MCF 10A (cell line): ENCODE measurements at regions not wholly inside any gene's neighbourhood (a gene's known extent, or its start where the extent isn't known, plus 50 kb on each side); places are given as distances from the start of the nearest gene placed in this dataset.

Experiments used
- BruUV-seq: library from RNA; stranded (reverse); fragments of 400-500 nt; replicated peaks from 2 replicates; lab custom pipeline; 2021; lab: Mats Ljungman, UMichigan
- CTCF ChIA-PET: fragments of 300-600 bp; sonication (Branson Sonifier 250); formaldehyde crosslinking; extraction: SDS; loops from one replicate; lab custom pipeline; 2021; ENCODE audit warnings: antibody characterized with exemption, inconsistent platforms; lab: Yijun Ruan, JAX
- POLR2A ChIA-PET: fragments of 300-600, 350-650 bp; sonication (Branson Sonifier 250); formaldehyde crosslinking; extraction: SDS; loops from one replicate; lab custom pipeline; 2020; ENCODE audit warnings: antibody characterized with exemption, inconsistent platforms; lab: Yijun Ruan, JAX
- DNase-seq: peaks from one replicate; pipeline ENCODE4 v3.0.0-alpha.2; 2018; ENCODE audit not compliant: unreplicated experiment
- H3K27ac Mint-ChIP-seq: one replicate; pipeline ENCODE4 v1.8.0; 2022; ENCODE audit warnings: mild to moderate bottlenecking, low read depth, mixed read lengths; ENCODE audit not compliant: unreplicated experiment
- H3K27me3 Mint-ChIP-seq: one replicate; pipeline ENCODE4 v1.8.0; 2022; ENCODE audit warnings: mixed read lengths; ENCODE audit not compliant: insufficient read depth, unreplicated experiment
- H3K36me3 Mint-ChIP-seq: one replicate; pipeline ENCODE4 v1.8.0; 2022; ENCODE audit warnings: mild to moderate bottlenecking, moderate library complexity, mixed read lengths; ENCODE audit not compliant: insufficient read depth, unreplicated experiment
- H3K4me1 Mint-ChIP-seq: one replicate; pipeline ENCODE4 v1.8.0; 2022; ENCODE audit warnings: mixed read lengths; ENCODE audit not compliant: insufficient read depth, unreplicated experiment
- H3K4me3 Mint-ChIP-seq: one replicate; pipeline ENCODE4 v1.8.0; 2022; ENCODE audit warnings: mild to moderate bottlenecking, moderate library complexity, mixed read lengths; ENCODE audit not compliant: unreplicated experiment
- H3K9me3 Mint-ChIP-seq: one replicate; pipeline ENCODE4 v1.8.0; 2022; ENCODE audit warnings: mixed read lengths; ENCODE audit not compliant: unreplicated experiment
- intact Hi-C: fragments of 100-400 bp; cut with micrococcal nuclease; formaldehyde crosslinking; loops from 2 replicates; pipeline ENCODE4 v1.14.1; 2022
- TF ChIP-seq, protein P1 (sequence below): fragments of 200-600 bp; IDR thresholded peaks from one replicate; pipeline ENCODE4 v1.8.0; 2022; ENCODE audit warnings: antibody characterized with exemption, mild to moderate bottlenecking; ENCODE audit not compliant: unreplicated experiment

DNA sequence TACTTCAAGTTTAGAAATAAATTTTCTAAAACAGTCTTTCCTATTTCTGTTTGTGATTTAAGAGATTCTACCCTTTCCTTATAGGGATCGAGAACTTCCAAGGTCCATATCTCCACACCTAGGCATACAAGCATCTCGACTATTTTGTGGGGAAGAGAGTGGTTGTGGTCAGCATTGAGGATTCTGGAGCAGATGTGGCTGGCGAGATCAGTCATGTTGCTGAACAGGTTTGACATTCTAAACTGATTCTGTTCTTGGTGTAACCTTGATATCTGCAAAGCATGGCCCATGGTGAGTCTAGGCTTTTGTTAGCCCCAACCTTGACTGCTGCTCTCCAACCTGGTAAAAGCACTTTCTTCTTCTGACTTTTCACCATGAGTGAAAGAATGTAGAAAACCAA is 167.6 kb upstream of the POGK start:
- intact Hi-C loops: no loop called here
- no peaks in the 10 kb centered on the region for H3K27me3 Mint-ChIP-seq
- no peak for DNase-seq
- ChIA-PET CTCF (interaction anchor here (0.6 kb wide), 1 partner anchor 580 kb away, joined by 3 read pairs; no protein-coding TSS in a partner anchor), POLR2A (no interaction called here)
- no peak overlapping the region for H3K27ac Mint-ChIP-seq
- TF ChIP-seq, protein P1, sequence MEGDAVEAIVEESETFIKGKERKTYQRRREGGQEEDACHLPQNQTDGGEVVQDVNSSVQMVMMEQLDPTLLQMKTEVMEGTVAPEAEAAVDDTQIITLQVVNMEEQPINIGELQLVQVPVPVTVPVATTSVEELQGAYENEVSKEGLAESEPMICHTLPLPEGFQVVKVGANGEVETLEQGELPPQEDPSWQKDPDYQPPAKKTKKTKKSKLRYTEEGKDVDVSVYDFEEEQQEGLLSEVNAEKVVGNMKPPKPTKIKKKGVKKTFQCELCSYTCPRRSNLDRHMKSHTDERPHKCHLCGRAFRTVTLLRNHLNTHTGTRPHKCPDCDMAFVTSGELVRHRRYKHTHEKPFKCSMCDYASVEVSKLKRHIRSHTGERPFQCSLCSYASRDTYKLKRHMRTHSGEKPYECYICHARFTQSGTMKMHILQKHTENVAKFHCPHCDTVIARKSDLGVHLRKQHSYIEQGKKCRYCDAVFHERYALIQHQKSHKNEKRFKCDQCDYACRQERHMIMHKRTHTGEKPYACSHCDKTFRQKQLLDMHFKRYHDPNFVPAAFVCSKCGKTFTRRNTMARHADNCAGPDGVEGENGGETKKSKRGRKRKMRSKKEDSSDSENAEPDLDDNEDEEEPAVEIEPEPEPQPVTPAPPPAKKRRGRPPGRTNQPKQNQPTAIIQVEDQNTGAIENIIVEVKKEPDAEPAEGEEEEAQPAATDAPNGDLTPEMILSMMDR: no peak
- H3K4me1 Mint-ChIP-seq: no peaks in the 10 kb centered on the region
- no peak overlapping the region for H3K4me3 Mint-ChIP-seq
- no peaks in the 10 kb centered on the region for H3K36me3 Mint-ChIP-seq
- H3K9me3 Mint-ChIP-seq: peaks cover 8% of the 10 kb centered on the region
- BruUV-seq: no TSS peak

DNA sequence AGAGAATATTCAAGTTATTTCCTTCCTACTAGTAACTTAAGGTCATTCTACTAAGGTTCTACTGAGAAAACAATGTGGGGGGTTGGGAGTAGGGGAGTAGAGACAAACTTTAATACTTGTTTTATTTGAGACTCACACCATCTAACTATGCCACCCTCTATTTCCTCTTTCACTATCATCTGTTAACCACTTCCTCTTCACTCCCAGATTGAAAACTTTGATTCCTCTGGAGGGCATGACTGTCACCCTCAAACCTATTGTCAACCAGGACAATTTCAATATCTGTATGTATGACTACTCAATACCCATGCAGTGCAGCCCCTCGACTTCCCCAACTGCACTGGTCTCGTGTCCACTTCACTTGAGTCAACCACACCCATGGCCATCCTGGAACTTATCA is 165.6 kb upstream of the POGK start:
- no peaks in the 10 kb centered on the region for H3K27me3 Mint-ChIP-seq

DNA sequence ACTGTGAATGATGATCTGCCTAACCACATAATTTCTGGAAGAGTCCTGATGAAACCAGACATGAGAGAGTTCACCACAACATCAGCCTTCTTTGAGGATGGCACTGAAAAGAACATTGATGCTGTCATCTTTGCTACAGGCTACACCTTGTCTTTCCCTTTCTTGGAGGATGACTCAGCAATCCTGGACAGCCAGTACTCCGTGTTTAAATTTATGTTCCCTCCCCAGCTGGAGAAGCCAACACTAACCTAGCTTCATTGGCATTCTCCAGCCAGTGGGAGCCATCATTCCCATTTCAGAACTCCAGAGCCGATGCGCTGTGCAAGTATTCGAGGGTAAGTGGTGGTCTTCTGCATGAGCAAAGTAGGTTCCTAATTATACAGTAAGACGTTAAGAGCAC is 164.1 kb upstream of the POGK start:
- intact Hi-C loops: no loop called here
- H3K36me3 Mint-ChIP-seq: no peaks in the 10 kb centered on the region
- H3K9me3 Mint-ChIP-seq: peaks cover 8% of the 10 kb centered on the region
- TF ChIP-seq, protein P1: no peak
- no peak overlapping the region for H3K4me3 Mint-ChIP-seq
- H3K27me3 Mint-ChIP-seq: no peaks in the 10 kb centered on the region
- DNase-seq: peak; percentile 35
- no TSS peak for BruUV-seq
- H3K27ac Mint-ChIP-seq: no peak overlapping the region
- H3K4me1 Mint-ChIP-seq: no peaks in the 10 kb centered on the region
- POLR2A ChIA-PET: interaction anchor here (1.8 kb wide), 1 partner anchor 164 kb away, joined by 4 read pairs; the partner anchor contains the start of gene POGK
- CTCF ChIA-PET: interaction anchor here (1.7 to 1.9 kb wide), 2 partner anchors 55 to 383 kb away, joined by 5 to 7 read pairs; no protein-coding TSS in a partner anchor

More for the DNA sequence above, 165.6 kb upstream of the POGK start:
- intact Hi-C loops: no loop called here
- Mint-ChIP-seq H3K27ac (no peak overlapping the region), H3K4me3 (no peak overlapping the region), H3K9me3 (peaks cover 8% of the 10 kb centered on the region), H3K36me3 (no peaks in the 10 kb centered on the region), H3K4me1 (no peaks in the 10 kb centered on the region)
- POLR2A ChIA-PET: no interaction called here
- TF ChIP-seq, protein P1: no peak
- DNase-seq: no peak
- BruUV-seq: no TSS peak
- CTCF ChIA-PET: interaction anchor here (1.1 to 1.7 kb wide), 2 partner anchors 50 to 385 kb away, joined by 3 to 7 read pairs; no protein-coding TSS in a partner anchor

DNA sequence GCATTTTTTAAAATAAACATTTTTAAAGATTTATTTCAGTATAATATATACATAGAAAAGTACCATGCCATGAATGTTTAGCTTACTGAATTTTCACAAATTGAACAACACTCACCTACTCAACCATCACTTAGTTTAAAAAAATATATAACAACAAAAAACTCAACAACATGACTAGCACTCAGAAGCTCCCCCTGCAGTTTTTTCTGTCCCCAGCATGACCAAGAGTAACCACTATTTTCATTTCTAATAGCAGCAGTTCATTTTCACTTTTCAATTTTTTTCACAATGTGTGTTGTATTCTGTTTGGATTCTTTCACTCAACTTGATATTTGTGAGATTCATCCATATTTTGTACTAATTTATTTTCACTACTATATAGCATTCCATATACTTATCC is 162.3 kb upstream of the POGK start:
- no peak overlapping the region for H3K27ac Mint-ChIP-seq
- CTCF ChIA-PET: interaction anchor here (1.9 kb wide), 1 partner anchor 53 kb away, joined by 5 read pairs; no protein-coding TSS in a partner anchor
- DNase-seq: no peak
- no peak overlapping the region for H3K4me3 Mint-ChIP-seq
- no TSS peak for BruUV-seq
- peaks cover 8% of the 10 kb centered on the region for H3K9me3 Mint-ChIP-seq
- no peaks in the 10 kb centered on the region for H3K36me3 Mint-ChIP-seq
- TF ChIP-seq, protein P1: no peak
- H3K27me3 Mint-ChIP-seq: no peaks in the 10 kb centered on the region
- intact Hi-C loops: no loop called here
- POLR2A ChIA-PET: no interaction called here
- H3K4me1 Mint-ChIP-seq: no peaks in the 10 kb centered on the region
